Activated T-cell treated with anti-CD3 and anti-CD28 coated beads for 1 hour (primary cell): ENCODE measurements at regions not wholly inside any gene's neighbourhood (a gene's known extent, or its start where the extent isn't known, plus 50 kb on each side); places are given as distances from the start of the nearest gene placed in this dataset.
"Not testable (repeated sequence)": the region's sequence is repeated elsewhere in the genome, so short reads cannot be mapped to it uniquely, and the experiment has no call there.

Experiments used
- DNase-seq: peaks from one replicate; pipeline ENCODE4 v3.0.0-alpha.2; 2020; ENCODE audit warnings: low read depth

- no peak for DNase-seq
These were observed 344.3 kb downstream of the MATN1 start for GRCh38 chr1:30378991-30379581.

- DNase-seq, result no peak
These were observed 345.3 kb downstream of the MATN1 start for GRCh38 chr1:30378003-30378596.

DNA sequence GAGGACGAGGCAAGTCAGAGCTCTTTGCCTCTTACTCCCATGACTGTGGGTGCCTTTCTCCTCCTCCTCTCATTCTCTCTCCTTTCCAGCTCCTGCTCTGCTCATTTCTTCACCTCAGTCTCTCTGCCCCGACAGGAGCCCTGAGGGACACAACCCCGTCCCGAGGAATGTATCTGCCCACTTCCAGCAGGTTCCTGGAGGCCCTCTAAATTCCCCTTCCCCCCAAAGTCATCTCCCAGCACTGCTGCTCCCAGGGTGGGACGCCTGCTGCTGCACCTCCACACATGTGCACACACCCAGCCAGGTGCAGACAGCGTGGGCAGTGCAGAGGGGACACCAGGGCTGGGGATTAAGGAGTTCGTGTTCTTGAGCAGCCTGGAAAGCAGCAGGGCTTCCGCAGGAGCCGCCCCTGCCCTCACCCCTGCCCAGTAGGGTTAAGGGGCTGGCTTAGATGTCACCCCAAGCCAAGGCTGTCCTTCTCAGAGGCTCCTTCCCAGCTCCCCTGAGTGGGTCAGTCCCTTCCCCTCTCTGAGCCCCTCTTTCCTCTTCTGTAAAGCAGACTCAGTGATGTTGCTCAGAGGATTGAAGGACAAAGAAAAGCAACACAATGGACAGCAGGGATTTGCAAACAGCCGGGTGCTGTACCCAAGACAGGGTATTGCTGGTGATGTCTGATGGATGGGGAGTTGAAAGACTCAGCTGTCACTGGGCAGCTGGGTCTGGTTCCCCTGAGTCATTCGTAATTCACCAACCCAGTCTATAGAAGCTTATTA is 346.0 kb downstream of the MATN1 start:
- DNase-seq, result no peak

DNA sequence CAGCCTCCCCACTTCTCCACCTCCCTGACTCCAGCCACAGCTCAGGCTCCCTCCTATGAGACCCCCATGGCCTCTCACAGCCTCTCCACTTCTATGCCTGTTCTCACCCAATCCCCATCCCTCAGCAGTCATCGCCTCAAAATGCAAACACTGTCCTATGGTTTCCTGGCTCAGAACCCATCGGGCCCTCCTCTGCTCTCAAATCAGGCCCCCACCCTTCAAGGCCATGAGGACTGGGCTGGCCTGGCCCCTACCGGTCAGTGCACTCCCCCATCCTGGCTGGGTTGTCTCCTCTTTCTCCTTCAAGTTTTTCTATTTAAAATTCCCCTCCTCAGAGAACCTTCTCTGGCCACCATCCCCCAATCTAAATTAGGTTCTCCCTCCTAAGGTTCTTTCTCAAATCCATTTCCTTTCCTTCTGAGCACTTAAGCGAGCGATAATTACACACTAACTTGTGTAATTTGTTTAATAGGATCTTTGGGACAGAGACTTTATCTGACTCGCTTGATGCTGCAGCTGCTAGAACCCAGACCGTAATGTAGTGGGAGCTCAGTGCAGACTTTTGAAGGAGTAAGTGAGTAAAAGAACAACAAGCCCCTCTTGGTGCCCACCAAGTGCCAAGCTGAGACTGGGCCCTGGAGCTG is 347.2 kb downstream of the MATN1 start:
- no peak for DNase-seq

DNA sequence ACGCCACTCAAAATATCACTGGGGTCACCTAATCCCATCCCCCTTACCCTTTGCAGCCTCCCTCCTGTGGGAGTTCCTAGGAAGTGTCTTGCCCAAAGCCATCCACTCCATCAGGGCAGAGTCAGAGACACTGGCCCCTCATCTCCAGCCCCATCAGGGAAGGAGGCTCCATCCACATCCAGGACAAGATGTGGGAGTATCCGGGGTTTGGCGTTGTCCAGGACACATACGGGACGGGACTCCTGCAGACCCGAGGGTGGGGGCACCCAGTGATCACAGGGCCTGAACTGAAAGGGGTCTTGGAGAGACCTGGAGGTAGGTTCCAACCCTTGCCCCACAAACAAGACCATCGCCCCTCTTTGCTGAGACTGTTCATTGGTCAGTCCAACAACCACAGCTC is 348.2 kb downstream of the MATN1 start:
- DNase-seq, result no peak

- DNase-seq, result no peak
These were observed 348.9 kb downstream of the MATN1 start for GRCh38 chr1:30374400-30375070.

DNA sequence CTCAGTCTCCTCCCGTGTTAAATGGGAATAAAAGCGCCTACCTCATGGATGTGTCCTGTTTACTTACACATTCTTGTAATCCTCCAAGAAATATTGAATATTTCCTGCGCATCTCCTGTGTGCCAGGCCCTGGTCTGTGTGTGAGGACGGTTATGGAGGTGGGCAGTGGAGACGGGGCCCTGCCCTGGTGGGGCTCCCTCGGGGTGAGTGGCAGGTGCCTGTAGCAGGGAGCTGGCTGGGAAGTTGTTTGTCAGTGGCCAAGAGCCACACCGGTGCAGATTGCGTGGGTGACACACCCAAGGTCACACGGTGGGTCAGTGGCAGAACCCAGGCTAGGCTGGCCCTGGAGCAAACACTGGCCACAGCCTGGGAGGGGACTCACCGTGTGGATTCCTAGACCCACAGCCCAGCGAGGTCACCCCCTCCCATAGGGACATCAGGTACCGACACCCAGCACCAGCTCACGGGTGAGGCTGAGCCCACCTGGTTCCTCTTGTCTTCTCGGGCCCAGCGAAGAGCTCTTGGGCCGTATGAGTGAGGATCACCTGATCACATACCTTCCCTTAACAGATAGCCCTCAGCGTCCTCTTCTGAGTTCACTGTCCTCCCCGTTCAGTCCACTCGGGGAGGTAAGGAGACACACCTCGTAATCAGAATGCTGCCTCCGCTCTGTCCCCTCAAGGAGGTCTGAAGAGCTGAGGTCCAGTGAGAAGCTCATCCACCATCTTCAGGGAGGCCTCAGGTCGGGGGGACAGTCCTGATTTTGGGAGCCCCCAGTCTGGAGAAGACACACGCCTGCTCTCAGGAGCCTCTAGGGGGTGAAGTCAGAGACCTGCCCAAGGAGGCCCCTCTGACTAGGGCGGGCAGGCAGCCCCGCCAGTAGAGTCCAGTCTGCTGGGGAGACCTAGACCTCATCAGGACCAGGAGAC is 349.6 kb downstream of the MATN1 start:
- no peak for DNase-seq

GRCh38 chr1:30372792-30373433 is 350.5 kb downstream of the MATN1 start:
- no peak for DNase-seq

DNA sequence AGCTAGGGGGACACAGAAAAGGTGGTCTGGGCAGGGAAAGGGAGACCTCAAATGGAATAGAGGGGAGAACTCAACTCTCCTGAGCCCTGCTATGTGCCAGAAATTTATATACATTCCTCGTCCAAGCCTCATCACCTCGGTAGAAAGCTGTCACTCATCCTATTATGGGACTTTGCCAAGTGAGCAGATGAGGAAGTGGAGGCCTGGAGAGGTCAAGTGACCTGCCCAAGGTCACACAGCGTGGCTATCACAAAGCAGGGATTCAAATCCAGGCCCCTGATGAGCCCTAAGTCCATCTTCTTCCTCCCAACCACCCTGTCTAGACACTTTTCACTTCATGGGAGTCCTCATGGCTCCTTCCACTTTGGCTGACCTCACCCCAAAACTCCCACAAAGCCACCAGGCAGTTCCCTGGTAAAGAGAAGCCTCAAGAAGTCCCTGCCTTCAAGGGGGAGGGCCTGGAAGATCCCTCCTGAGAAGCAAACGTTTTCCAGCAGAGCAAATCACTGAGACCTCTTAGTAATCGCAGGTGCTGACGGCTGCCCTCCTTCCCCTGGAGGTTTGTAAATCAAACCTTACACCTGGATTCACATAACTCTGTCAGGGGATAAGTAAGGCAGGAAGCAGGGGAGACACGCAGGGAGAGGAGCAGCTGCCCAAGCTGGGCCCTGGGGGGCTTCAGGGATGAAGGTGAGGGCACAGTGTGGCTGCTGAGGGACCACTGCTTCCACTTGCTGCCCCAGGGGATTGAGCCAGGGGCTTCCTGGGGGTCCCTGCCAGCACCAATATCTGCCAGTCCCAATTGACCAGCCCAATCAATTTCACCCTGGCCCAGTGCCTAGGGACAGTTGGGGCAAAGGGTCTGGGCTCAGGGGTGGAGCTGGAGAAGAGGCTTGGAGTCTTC is 351.2 kb downstream of the MATN1 start:
- DNase-seq, result no peak

GRCh38 chr1:30371179-30371788 is 352.1 kb downstream of the MATN1 start:
- DNase-seq, result no peak

DNA sequence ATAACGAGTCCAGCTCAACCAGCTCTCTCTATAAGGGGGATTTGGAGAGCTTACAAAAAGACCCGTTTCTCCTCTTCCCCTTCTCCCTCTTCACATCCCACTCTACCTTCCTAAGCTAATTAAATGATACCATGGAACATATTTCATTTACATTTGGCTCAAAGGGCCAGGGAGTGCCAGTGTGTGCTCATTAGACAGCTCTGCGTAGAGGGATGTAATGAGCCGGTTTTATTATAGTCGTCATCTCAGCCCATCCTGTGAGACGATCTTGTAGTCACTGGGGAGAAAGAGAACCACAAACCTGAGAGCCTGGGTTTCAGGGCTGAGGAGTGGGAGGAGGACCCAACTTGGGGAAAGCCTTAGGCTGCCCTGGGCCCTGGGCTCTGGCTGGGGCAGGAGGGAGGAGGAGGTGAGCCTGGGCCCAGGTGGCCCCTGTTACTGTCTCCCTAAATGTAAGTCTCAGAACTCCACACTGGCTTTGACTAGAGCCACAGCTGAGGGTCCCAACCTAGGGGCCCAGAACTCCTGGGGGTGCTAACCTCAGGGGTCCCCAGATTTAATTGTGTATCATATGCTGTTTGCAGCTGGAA is 354.6 kb downstream of the MATN1 start:
- DNase-seq, result no peak

GRCh38 chr1:30366911-30367310 is 356.5 kb downstream of the MATN1 start:
- no peak for DNase-seq

DNA sequence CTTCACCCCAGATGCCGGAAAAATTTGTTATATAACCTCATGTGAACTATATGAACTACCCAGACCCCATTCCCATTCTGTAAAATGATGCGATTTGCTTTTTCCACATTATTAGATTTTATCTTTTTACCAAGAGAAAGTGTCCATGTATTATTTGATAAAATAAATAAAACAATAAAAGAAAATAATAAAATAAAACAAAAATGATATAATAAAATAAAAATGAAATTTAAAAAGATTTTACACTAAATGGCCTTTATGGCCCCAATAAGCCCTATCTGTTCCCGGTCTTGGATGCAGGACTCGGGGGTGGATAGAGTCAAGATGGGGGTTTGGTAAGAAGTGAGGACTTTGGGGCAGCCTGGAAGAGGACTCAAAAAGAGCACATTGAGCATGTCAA is 357.2 kb downstream of the MATN1 start:
- DNase-seq, result no peak

DNA sequence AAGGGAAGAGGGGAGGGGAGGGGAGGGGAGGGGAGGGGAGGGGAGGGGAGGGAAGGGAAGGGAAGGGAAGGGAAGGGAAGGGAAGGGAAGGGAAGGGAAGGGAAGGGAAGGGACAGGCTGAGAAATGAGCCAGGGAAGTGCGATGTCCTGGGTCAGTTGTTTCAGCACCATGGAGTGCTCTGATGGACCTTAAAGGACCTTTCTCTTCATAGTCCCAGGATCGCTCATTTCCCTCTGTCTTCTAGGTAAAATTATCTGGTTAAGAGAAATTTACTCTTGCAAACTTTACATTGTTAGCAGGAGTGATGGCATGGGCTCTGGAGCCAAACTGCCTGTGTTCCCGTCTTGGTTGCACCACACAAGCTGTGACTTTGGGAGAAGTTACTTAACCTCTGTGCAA is 357.8 kb downstream of the MATN1 start:
- no peak for DNase-seq

DNA sequence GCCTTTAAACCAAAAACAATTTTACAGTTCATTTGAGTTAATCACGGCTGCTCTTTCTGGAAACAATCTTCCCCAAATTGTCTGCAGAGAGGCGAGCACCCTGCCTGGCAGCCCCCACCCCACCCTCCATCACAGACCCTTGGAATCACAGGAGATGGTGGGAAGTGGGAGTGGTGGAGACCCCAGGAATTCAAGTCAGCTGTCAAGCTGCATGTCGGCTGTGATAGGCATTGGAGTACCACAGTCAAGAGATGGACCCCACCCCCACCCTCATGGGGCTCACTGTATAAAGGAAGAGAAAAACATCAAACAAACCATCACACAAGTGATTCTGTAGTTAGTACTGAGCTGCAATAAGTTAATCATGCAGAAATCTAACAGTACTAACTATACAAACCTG is 360.4 kb downstream of the MATN1 start:
- no peak for DNase-seq

DNA sequence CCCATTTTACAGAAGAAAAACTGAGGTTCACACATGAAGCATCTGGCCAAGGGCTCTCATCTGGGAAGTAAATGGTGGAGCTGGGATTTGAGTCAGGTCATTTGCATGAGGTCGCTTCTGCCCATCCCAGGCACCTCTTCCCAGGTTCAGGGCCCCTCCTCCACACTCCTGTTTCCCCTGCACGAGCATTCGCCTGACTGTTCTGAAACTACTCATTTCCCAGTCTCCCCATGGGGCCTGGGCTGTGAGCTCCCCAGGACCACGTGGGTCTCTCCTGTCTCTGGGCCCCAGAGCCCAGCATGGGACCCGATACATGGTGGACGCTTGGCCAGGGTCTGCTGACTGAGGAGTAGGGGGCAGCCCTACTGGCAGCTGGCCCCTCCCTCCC is 360.8 kb downstream of the MATN1 start:
- no peak for DNase-seq

DNA sequence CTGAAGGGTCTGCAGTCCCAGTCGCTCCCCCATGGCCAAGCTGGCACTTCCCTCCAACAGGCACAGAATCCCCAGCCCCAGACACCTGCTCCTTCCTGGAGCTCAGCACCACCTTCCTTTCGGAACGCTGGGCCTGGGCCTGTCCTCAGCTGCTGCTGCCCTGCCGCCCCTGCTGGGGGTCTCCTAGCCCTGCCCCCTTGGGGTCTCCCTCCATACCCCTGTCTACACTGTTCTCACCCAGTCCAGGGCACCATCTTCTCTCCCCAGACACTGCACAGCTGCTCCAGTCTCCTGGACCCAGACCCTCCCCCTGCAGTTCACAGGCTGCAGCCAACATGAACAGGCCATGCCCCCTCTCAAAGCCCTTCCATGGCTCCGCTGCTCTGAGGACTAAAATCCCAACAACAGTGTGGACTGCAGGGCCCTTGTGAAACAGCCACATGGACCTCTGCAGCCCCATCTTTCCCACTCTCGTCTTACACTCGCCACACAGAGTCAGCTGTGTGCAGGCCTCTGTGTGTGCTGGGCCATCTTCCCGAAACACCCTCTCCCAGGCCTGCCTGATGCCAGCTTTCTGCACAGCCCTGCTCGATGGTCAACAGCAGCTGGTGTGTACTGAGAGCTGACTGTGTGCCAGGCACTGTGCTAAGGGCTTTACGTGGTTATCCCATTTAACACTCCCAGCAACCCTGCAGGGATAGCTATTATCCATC is 361.3 kb downstream of the MATN1 start:
- DNase-seq, result not testable (repeated sequence)

DNA sequence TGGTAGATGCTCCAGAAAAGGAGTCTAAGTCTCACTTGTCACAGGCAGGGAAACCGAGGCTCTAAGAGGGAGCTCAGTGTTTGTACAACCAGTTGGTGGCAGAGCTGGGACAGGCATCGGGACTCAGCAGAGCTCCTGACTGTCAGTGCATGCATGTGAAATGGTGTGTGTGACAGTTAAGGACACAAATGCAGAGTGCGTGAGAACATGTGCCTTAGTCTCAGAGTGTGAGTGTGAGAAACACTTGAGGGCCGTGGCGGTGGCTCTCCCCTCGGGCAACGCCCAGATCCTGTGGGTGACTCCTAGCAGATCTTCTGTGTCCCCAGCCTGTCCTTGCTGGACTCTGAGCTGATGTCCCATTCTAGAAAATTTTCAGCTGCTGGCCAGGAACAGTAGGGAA is 362.6 kb downstream of the MATN1 start:
- no peak for DNase-seq
